Sigmoid colon (tissue), 6 donors: ENCODE measurements at regions not wholly inside any gene's neighbourhood (a gene's known extent, or its start where the extent isn't known, plus 50 kb on each side); places are given as distances from the start of the nearest gene placed in this dataset.

Experiments
- DNase-seq: peaks from one replicate; pipeline ENCODE4 v3.0.0-alpha.2; 2019
- H3K27ac ChIP-seq, 4 donors: fragments of 200-600 bp; sonication (generic); one replicate each; pipeline ENCODE4 v1.5.1; 2016 to 2019; ENCODE audit warnings: mild to moderate bottlenecking in 1 of 4
- H3K27me3 ChIP-seq, 3 donors: fragments of 200-600 bp; sonication (generic); one replicate each; pipeline ENCODE4 v1.5.1; 2019; ENCODE audit warnings: mild to moderate bottlenecking in 1 of 3
- H3K36me3 ChIP-seq, 4 donors: fragments of 200-600 bp; sonication (generic); one replicate each; pipeline ENCODE4 v1.5.1; 2016 to 2019
- H3K4me1 ChIP-seq, 4 donors: fragments of 200-600 bp; sonication (generic); one replicate each; pipeline ENCODE4 v1.5.1; 2017 to 2019
- H3K4me3 ChIP-seq, 4 donors: fragments of 200-600 bp; sonication (generic); one replicate each; pipeline ENCODE4 v1.5.1; 2017 to 2019; ENCODE audit warnings: mild to moderate bottlenecking in 2 of 4, moderate library complexity in 1 of 4
- H3K9me3 ChIP-seq, 4 donors: fragments of 200-600 bp in 3 of 4; sonication (generic) in 3 of 4; one replicate each; pipeline versions ENCODE4 v1.5.1 to v1.6.1; 2013 to 2019
- EP300 ChIP-seq, 4 donors: sonication (generic); formaldehyde crosslinking; IDR thresholded peaks; one replicate each; pipeline ENCODE4 v1.6.1; 2017; ENCODE audit warnings: antibody characterized with exemption in 4 of 4
- POLR2A ChIP-seq, 2 donors: fragments of 450-650 bp; IDR thresholded peaks; one replicate each; pipeline ENCODE4 v1.6.1; 2016; ENCODE audit warnings: antibody characterized with exemption in 2 of 2, mild to moderate bottlenecking in 2 of 2, moderate library complexity in 2 of 2
- POLR2AphosphoS5 ChIP-seq, 4 donors: sonication (generic); formaldehyde crosslinking; IDR thresholded peaks; one replicate each; pipeline ENCODE4 v1.6.1; 2017; ENCODE audit warnings: antibody characterized with exemption in 4 of 4
- WGBS, 2 donors: extraction: QIAGEN DNeasy Blood & Tissue Kit; methylation state at CpG; one replicate each; pipeline ENCODE4 v1.1.7; 2013; 5-methylcytosine and 5-hydroxymethylcytosine counted together
- intact Hi-C: fragments of 100-400 bp; cut with DNase I; formaldehyde crosslinking; loops from one replicate; pipeline ENCODE4 v1.15.1; 2023
- TF ChIP-seq, protein P1 (sequence below), 4 experiments: fragments of 450-650 bp in 3 of 4; fragments of 200-600 bp in 1 of 4; IDR thresholded peaks; one replicate each; pipeline ENCODE4 v1.5.1; 2016 to 2019; ENCODE audit warnings: antibody characterized with exemption in 4 of 4, mild to moderate bottlenecking in 3 of 4, moderate library complexity in 2 of 4
- donor health status: healthy with polysubstance abuse.
- donor health status: healthy.

DNA sequence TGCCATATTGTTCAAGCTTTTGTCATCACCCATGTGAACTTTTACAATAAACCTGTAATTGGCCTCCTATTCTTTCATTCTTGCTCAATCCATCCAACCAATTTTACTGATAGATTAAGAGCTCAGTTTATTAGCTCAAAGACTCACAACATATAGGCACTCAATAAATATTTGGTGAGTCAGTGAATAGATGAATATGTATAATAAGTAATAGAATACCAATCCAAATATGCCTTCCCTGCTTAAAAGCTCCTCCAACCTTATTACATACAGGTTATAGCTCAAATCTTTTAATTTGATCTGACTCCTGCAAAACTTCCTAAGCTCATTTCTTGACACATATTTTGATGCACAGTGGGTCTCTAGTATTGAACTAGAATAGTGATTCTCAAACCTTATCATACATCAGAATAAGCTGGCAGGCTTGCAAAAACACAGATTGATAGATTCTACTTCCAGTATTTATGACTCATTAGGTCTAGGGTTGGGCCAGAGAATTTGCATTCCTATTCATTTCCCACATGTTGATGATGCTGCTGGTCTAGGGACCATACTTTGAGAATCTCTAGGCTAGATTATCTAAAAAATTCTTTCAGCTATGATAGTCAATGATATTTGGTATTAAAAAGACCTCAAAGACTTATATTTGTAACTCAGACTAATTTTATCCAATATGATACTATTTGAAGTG lies 114.4 kb downstream of the PCTP start:
- H3K9me3 ChIP-seq = no peaks in the 10 kb centered on the region
- H3K36me3 ChIP-seq = no peaks in the 10 kb centered on the region
- H3K27me3 ChIP-seq = no peaks in the 10 kb centered on the region
- H3K4me3 ChIP-seq = no peak overlapping the region
- H3K4me1 ChIP-seq = no peaks in the 10 kb centered on the region
- no peak for DNase-seq
- TF ChIP-seq POLR2AphosphoS5 (IDR thresholded peaks at IDR 0.05) = no peak
- TF ChIP-seq, protein P1, sequence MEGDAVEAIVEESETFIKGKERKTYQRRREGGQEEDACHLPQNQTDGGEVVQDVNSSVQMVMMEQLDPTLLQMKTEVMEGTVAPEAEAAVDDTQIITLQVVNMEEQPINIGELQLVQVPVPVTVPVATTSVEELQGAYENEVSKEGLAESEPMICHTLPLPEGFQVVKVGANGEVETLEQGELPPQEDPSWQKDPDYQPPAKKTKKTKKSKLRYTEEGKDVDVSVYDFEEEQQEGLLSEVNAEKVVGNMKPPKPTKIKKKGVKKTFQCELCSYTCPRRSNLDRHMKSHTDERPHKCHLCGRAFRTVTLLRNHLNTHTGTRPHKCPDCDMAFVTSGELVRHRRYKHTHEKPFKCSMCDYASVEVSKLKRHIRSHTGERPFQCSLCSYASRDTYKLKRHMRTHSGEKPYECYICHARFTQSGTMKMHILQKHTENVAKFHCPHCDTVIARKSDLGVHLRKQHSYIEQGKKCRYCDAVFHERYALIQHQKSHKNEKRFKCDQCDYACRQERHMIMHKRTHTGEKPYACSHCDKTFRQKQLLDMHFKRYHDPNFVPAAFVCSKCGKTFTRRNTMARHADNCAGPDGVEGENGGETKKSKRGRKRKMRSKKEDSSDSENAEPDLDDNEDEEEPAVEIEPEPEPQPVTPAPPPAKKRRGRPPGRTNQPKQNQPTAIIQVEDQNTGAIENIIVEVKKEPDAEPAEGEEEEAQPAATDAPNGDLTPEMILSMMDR (IDR thresholded peaks at IDR 0.05) = no peak
- TF ChIP-seq EP300 (IDR thresholded peaks at IDR 0.05) = no peak
- no peak for TF ChIP-seq POLR2A (IDR thresholded peaks at IDR 0.05)
- H3K27ac ChIP-seq = no peak overlapping the region
- intact Hi-C loops = no loop called here

GRCh38 chr17:55870044-55870443 lies 119.2 kb downstream of the PCTP start:
- no peaks in the 10 kb centered on the region for H3K27me3 ChIP-seq
- intact Hi-C loops = no loop called here
- no peaks in the 10 kb centered on the region for H3K9me3 ChIP-seq
- peaks cover 0 to 8% (median 0%) of the 10 kb centered on the region in 4 donors for H3K4me1 ChIP-seq
- no peak overlapping the region for H3K4me3 ChIP-seq
- no peaks in the 10 kb centered on the region for H3K36me3 ChIP-seq
- no peak overlapping the region for H3K27ac ChIP-seq
- DNase-seq = no peak
- no peak for TF ChIP-seq POLR2A (IDR thresholded peaks at IDR 0.05)
- TF ChIP-seq, protein P1 (IDR thresholded peaks at IDR 0.05) = no peak
- TF ChIP-seq POLR2AphosphoS5 (IDR thresholded peaks at IDR 0.05) = no peak
- TF ChIP-seq EP300 (IDR thresholded peaks at IDR 0.05) = no peak

- H3K27me3 ChIP-seq = no peaks in the 10 kb centered on the region
- H3K27ac ChIP-seq = no peak overlapping the region
- no peaks in the 10 kb centered on the region for H3K9me3 ChIP-seq
- TF ChIP-seq POLR2AphosphoS5 (IDR thresholded peaks at IDR 0.05) (no peak), POLR2A (IDR thresholded peaks at IDR 0.05) (no peak), EP300 (IDR thresholded peaks at IDR 0.05) (no peak)
- TF ChIP-seq, protein P1 (IDR thresholded peaks at IDR 0.05) = no peak
- no peaks in the 10 kb centered on the region for H3K36me3 ChIP-seq
- 69 to 87% methylated on average over 3 of the region's 3 CpGs for WGBS, 2 donors
- intact Hi-C loops = no loop called here
- peaks cover 0 to 8% (median 0%) of the 10 kb centered on the region in 4 donors for H3K4me1 ChIP-seq
- DNase-seq = no peak
- H3K4me3 ChIP-seq = no peak overlapping the region
These were observed 121.5 kb downstream of the PCTP start for GRCh38 chr17:55872374-55872773.

DNA sequence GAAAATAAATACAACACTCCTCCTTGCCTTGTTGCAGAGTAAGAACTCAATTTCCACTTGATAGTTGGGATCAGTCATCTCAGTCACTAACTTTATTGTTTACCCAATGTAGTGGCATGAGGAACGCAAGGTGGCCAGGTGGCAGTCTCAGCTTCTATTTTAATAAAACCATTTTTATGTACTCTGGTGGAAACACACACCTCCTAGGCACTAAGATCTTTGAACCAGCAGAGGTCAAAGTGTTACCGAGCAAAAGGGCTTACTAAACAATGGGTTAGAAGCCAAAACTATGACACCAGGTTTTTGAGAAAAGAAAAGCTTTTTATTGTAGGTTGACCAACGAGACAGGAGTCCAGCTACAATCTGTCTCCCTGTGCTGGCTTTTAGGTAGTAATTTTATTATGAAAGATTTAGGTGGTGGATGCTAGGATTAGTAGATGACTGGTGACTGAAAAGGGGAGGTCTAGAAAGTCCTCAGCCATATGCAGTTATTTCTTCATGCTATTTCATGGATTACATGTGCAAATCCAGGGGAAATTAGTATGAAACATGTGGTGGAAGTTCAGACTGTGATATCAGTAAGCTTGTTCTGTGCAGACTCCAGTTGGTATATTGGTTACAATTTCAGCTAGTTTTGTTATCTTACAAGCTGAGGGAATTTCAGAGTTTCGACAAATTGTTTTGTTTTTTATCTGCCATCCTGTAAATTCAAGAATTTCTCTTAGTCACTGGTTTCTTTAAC lies 122.3 kb downstream of the PCTP start:
- peaks cover 0 to 8% (median 0%) of the 10 kb centered on the region in 4 donors for H3K4me1 ChIP-seq
- H3K9me3 ChIP-seq = no peaks in the 10 kb centered on the region
- TF ChIP-seq POLR2A (IDR thresholded peaks at IDR 0.05) (no peak), EP300 (IDR thresholded peaks at IDR 0.05) (no peak), POLR2AphosphoS5 (IDR thresholded peaks at IDR 0.05) (no peak)
- TF ChIP-seq, protein P1 (IDR thresholded peaks at IDR 0.05) = no peak
- no peak for DNase-seq
- 43 to 65% methylated on average over 4 of the region's 4 CpGs for WGBS, 2 donors
- no peaks in the 10 kb centered on the region for H3K36me3 ChIP-seq
- H3K27ac ChIP-seq = no peak overlapping the region
- intact Hi-C loops = no loop called here
- H3K27me3 ChIP-seq = no peaks in the 10 kb centered on the region
- H3K4me3 ChIP-seq = no peak overlapping the region
